ENCODE measurements at regions not wholly inside any gene's neighbourhood (a gene's known extent, or its start where the extent isn't known, plus 50 kb on each side); places are given as distances from the start of the nearest gene placed in this dataset.

- no peaks in the 10 kb centered on the region for H3K9me3 ChIP-seq (replicated peaks in 1 of 3)
- H3K27ac ChIP-seq: peak overlapping the region in 4 of 5 donors; percentile 68 to 90 (median 82)
- 0 to 7% (median 0%) methylated on average over 1 to 2 of the region's 2 CpGs for WGBS, 4 donors
- peaks cover 7 to 11% of the 10 kb centered on the region in 2 donors for H3K4me1 ChIP-seq (replicated peaks in 1 of 2)
- H3K36me3 ChIP-seq (replicated peaks in 1 of 2): no peaks in the 10 kb centered on the region
- H3K4me3 ChIP-seq: no peak overlapping the region
- TF ChIP-seq POLR2A (IDR thresholded peaks at IDR 0.05) (peak in 1 of 2 donors; percentile 6), CTCF (IDR thresholded peaks at IDR 0.05) (no peak)
- intact Hi-C loops (cut with DNase I): no loop called here
- H3K27me3 ChIP-seq: no peaks in the 10 kb centered on the region
- peak; percentile 67 to 91 (median 88) for DNase-seq
Observed at GRCh38 chrX:67780694-67781109, 236.9 kb downstream of the AR start.

- intact Hi-C loops (cut with DNase I): no loop called here
- H3K27me3 ChIP-seq: no peaks in the 10 kb centered on the region
Observed at GRCh38 chrX:67781132-67781531, 237.3 kb downstream of the AR start.

GRCh38 chrX:67784712-67785111, 240.9 kb downstream of the AR start:
- 56 to 75% (median 63%) methylated on average over 2 of the region's 2 CpGs for WGBS, 4 donors
- no peak for DNase-seq
- Histone ChIP-seq H3K27ac (no peak overlapping the region), H3K27me3 (no peaks in the 10 kb centered on the region), H3K36me3 (replicated peaks in 1 of 2) (no peaks in the 10 kb centered on the region), H3K4me3 (no peak overlapping the region), H3K9me3 (replicated peaks in 1 of 3) (no peaks in the 10 kb centered on the region), H3K4me1 (replicated peaks in 1 of 2) (peaks cover 7 to 11% of the 10 kb centered on the region in 2 donors)
- intact Hi-C loops (cut with DNase I): no loop called here
- TF ChIP-seq POLR2A (IDR thresholded peaks at IDR 0.05) (no peak), CTCF (IDR thresholded peaks at IDR 0.05) (no peak)

More at GRCh38 chrX:67781132-67781531, 237.3 kb downstream of the AR start:
- peaks cover 7 to 11% of the 10 kb centered on the region in 2 donors for H3K4me1 ChIP-seq (replicated peaks in 1 of 2)
- 17 to 44% (median 26%) methylated on average over 1 to 3 of the region's 3 CpGs for WGBS, 4 donors
- peak in 5 of 6 experiments; percentile 24 to 44 (median 36) for TF ChIP-seq CTCF (IDR thresholded peaks at IDR 0.05)
- TF ChIP-seq POLR2A (IDR thresholded peaks at IDR 0.05): no peak
- peak overlapping the region in 1 of 4 donors; percentile 7 for H3K4me3 ChIP-seq
- no peaks in the 10 kb centered on the region for H3K9me3 ChIP-seq (replicated peaks in 1 of 3)
- peak overlapping the region in 4 of 5 donors; percentile 68 to 90 (median 82) for H3K27ac ChIP-seq
- peak in 6 of 7 donors; percentile 13 to 50 (median 24) for DNase-seq
- H3K36me3 ChIP-seq (replicated peaks in 1 of 2): no peaks in the 10 kb centered on the region

GRCh38 chrX:67787196-67787595, 243.4 kb downstream of the AR start:
- WGBS, 4 donors: 46 to 64% (median 61%) methylated on average over 2 of the region's 2 CpGs
- no peak overlapping the region for H3K27ac ChIP-seq
- no peaks in the 10 kb centered on the region for H3K4me1 ChIP-seq (replicated peaks in 1 of 2)
- intact Hi-C loops (cut with DNase I): no loop called here
- DNase-seq: no peak
- TF ChIP-seq POLR2A (IDR thresholded peaks at IDR 0.05) (no peak), CTCF (IDR thresholded peaks at IDR 0.05) (no peak)
- H3K27me3 ChIP-seq: no peaks in the 10 kb centered on the region
- H3K36me3 ChIP-seq (replicated peaks in 1 of 2): no peaks in the 10 kb centered on the region
- no peak overlapping the region for H3K4me3 ChIP-seq
- no peaks in the 10 kb centered on the region for H3K9me3 ChIP-seq (replicated peaks in 1 of 3)

All from adrenal gland (tissue), 9 donors.